HG03439 (cell line): ENCODE measurements at regions not wholly inside any gene's neighbourhood (a gene's known extent, or its start where the extent isn't known, plus 50 kb on each side); places are given as distances from the start of the nearest gene placed in this dataset.

Source experiments
- ATAC-seq: cut with Tn5 transposase; IDR thresholded peaks from one replicate; pipeline ENCODE4 v1.9.1; 2021; ENCODE audit warnings: mild to moderate bottlenecking, moderate library complexity; ENCODE audit not compliant: unreplicated experiment

DNA sequence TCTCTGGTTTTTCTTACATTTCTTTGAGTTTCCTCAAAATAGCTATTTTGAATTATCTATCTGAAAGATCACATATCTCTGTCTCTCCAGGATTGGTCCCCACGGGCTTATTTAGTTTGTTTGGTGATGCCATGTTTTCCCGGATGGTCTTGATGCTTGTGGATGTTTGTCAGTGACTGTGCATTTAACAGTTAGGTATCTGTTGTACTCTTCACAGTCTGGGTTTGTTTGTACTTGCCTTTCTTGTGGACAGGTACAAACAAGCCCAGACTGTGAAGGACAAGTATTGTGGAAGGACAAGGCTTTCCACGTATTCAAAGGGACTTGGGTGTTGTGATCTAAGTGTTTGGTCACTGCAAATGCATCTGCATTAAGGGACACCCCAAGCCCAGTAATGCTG is 49.9 kb upstream of the TOP1 start:
- ATAC-seq = no peak
